A673 (cell line): ENCODE measurements at regions not wholly inside any gene's neighbourhood (a gene's known extent, or its start where the extent isn't known, plus 50 kb on each side); places are given as distances from the start of the nearest gene placed in this dataset.
"Not testable (repeated sequence)": the region's sequence is repeated elsewhere in the genome, so short reads cannot be mapped to it uniquely, and the experiment has no call there.

Source experiments
- BruUV-seq: library from RNA; stranded (reverse); fragments of 400-500 nt; replicated peaks from 2 replicates; lab custom pipeline; 2021; lab: Mats Ljungman, UMichigan
- CTCF ChIA-PET: fragments of 300-600 bp; sonication (Branson Sonifier 250); formaldehyde crosslinking; loops from one replicate; lab custom pipeline; 2022; ENCODE audit warnings: antibody characterized with exemption; lab: Charles Lee
- POLR2A ChIA-PET: fragments of 300-600 bp; sonication (Branson Sonifier 250); formaldehyde crosslinking; loops from one replicate; lab custom pipeline; 2022; ENCODE audit warnings: antibody characterized with exemption; ENCODE audit not compliant: low non-redundant PET; lab: Charles Lee
- DNase-seq: peaks from one replicate; pipeline ENCODE4 v3.0.0-alpha.2; 2015; ENCODE audit warnings: low spot score
- H3K27ac ChIP-seq: fragments of 200-600 bp; sonication (generic); 2 replicates; pipeline ENCODE4 v1.5.1; 2016; ENCODE audit warnings: mixed run types, low read depth, mild to moderate bottlenecking, mixed read lengths, antibody characterized with exemption, low read length; ENCODE audit not compliant: poor library complexity, severe bottlenecking
- H3K27me3 ChIP-seq: fragments of 200-600 bp; sonication (generic); replicated peaks from 2 replicates; pipeline ENCODE4 v1.6.1; 2017; ENCODE audit warnings: mixed run types, low read depth, mild to moderate bottlenecking, mixed read lengths, antibody characterized with exemption, low read length; ENCODE audit not compliant: insufficient read depth, poor library complexity
- H3K36me3 ChIP-seq: fragments of 200-600 bp; sonication (generic); 2 replicates; pipeline ENCODE4 v1.6.1; 2016; ENCODE audit warnings: mixed run types, mild to moderate bottlenecking, mixed read lengths, antibody characterized with exemption, low read length; ENCODE audit not compliant: insufficient read depth, poor library complexity, severe bottlenecking
- H3K4me1 ChIP-seq: fragments of 200-600 bp; sonication (generic); 2 replicates; pipeline ENCODE4 v1.6.1; 2017; ENCODE audit warnings: mixed run types, mild to moderate bottlenecking, mixed read lengths, antibody characterized with exemption, low read length; ENCODE audit not compliant: insufficient read depth, poor library complexity, severe bottlenecking
- H3K4me3 ChIP-seq: fragments of 200-600 bp; sonication (generic); 2 replicates; pipeline ENCODE4 v1.5.1; 2016; ENCODE audit warnings: low read depth, mixed run types, mild to moderate bottlenecking, mixed read lengths, low read length; ENCODE audit not compliant: poor library complexity, severe bottlenecking
- H3K9me3 ChIP-seq: fragments of 200-600 bp; sonication (generic); 2 replicates; pipeline ENCODE4 v1.6.1; 2016; ENCODE audit warnings: mixed run types, low read depth, mild to moderate bottlenecking, mixed read lengths, antibody characterized with exemption, low read length; ENCODE audit not compliant: poor library complexity, severe bottlenecking
- EZH2 ChIP-seq: fragments of 200-600 bp; sonication (generic); IDR thresholded peaks from 2 replicates; pipeline ENCODE4 v1.6.1; 2017; ENCODE audit warnings: borderline replicate concordance, low read depth, mild to moderate bottlenecking, mixed read lengths, antibody characterized with exemption, low read length; ENCODE audit not compliant: poor library complexity, severe bottlenecking
- intact Hi-C: fragments of 100-400 bp; cut with micrococcal nuclease; formaldehyde crosslinking; loops from one replicate; pipeline ENCODE4 v1.10.0; 2022; ENCODE audit not compliant: unreplicated experiment
- TF ChIP-seq, protein P1 (sequence below): fragments of 300-800, 200-600 bp; sonication (generic); conservative IDR thresholded peaks from 2 replicates; pipeline ENCODE4 v1.5.1; 2017; ENCODE audit warnings: low read depth, mild to moderate bottlenecking, antibody characterized with exemption, low read length, moderate library complexity, mixed read lengths

DNA sequence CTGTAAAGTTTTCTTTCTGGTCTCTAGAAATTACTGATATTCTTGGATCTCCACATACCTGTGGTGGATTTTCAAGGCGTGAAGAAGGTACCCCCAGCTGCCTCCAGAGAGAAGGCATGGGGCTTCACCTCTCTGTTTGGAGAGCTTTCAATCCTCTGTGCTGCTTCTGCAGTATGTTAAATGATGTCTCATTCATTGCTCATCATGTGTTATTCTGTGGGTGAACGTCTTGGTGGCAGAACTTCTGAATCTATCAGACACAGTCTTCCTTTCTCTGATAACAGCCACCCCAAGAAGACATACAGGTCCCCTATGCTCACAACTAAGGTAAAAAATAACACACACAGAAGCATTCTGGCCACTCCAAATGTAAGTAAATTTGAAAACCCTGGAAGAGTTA, 221.3 kb upstream of the TMEM260 start:
- POLR2A ChIA-PET, result no interaction called here
- Histone ChIP-seq H3K27ac (no peak overlapping the region), H3K4me1 (no peaks in the 10 kb centered on the region), H3K9me3 (no peaks in the 10 kb centered on the region), H3K36me3 (no peaks in the 10 kb centered on the region), H3K27me3 (no peaks in the 10 kb centered on the region), H3K4me3 (no peak overlapping the region)
- BruUV-seq, result no TSS peak
- CTCF ChIA-PET, result no interaction called here
- TF ChIP-seq, protein P1, sequence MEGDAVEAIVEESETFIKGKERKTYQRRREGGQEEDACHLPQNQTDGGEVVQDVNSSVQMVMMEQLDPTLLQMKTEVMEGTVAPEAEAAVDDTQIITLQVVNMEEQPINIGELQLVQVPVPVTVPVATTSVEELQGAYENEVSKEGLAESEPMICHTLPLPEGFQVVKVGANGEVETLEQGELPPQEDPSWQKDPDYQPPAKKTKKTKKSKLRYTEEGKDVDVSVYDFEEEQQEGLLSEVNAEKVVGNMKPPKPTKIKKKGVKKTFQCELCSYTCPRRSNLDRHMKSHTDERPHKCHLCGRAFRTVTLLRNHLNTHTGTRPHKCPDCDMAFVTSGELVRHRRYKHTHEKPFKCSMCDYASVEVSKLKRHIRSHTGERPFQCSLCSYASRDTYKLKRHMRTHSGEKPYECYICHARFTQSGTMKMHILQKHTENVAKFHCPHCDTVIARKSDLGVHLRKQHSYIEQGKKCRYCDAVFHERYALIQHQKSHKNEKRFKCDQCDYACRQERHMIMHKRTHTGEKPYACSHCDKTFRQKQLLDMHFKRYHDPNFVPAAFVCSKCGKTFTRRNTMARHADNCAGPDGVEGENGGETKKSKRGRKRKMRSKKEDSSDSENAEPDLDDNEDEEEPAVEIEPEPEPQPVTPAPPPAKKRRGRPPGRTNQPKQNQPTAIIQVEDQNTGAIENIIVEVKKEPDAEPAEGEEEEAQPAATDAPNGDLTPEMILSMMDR, result no peak
- TF ChIP-seq EZH2, result no peak
- intact Hi-C loops, result no loop called here
- DNase-seq, result no peak

DNA sequence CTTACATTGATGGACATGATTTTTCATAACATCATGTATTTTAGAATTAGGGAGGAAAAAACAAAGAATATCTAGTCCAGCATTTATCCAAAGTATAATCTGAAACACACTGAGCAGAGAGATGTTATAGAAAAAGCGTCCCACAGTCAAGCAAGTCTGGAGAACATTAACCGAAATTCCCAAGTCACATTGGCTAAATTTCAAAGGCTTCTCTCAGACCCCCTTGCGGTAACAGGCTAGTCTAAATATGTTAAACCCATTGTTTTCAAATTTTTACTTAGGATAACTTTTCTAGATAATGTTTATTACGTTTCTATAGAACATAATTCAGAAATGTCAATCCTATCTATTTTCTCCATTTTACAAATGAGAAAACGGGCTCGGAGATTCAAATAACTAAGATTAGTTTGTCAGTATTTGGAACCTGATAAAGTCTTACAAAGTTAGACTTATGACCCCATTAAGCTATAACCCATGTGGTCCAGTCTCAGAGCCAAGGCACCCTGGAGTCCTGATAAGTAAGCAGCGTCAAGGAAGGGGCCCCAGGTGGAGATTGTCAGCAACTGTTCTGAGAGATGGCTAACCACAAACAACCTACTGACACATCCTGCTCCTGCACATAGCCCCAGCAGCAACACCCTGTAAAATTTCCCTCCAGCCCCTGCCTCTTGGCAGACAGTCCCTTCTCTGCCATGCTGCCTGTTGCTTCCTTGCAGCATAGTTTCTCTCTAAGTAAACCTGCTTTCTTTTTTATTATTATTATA, 220.6 kb upstream of the TMEM260 start:
- intact Hi-C loops, result no loop called here
- no peak for DNase-seq
- Histone ChIP-seq H3K9me3 (no peaks in the 10 kb centered on the region), H3K4me3 (no peak overlapping the region), H3K27me3 (no peaks in the 10 kb centered on the region), H3K36me3 (no peaks in the 10 kb centered on the region), H3K27ac (no peak overlapping the region), H3K4me1 (no peaks in the 10 kb centered on the region)
- ChIA-PET CTCF (no interaction called here), POLR2A (no interaction called here)
- no TSS peak for BruUV-seq
- no peak for TF ChIP-seq EZH2
- TF ChIP-seq, protein P1, result no peak

DNA sequence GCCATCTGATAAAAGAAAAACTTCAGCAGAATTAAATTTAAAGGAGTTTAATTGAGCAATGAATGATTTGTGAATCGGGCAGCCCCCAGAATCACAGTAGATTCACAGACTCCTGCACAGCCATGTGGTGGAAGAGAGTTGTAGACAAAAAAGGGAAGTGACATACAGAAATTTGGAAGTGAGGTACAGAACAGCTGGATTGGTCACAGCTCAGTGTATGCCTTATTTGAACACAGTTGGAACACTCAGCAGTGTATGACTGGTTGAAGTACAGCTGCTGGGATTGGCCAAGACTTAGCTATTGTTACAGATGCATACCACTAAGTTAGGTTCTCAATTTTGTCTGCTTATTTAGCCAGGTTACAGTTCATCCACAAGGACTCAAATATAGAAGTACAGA, 213.9 kb upstream of the TMEM260 start:
- BruUV-seq, intact Hi-C loops, H3K9me3 ChIP-seq, POLR2A ChIA-PET, H3K4me1 ChIP-seq, H3K36me3 ChIP-seq, H3K27ac ChIP-seq, DNase-seq, CTCF ChIA-PET, H3K27me3 ChIP-seq, H3K4me3 ChIP-seq: not testable (repeated sequence)

DNA sequence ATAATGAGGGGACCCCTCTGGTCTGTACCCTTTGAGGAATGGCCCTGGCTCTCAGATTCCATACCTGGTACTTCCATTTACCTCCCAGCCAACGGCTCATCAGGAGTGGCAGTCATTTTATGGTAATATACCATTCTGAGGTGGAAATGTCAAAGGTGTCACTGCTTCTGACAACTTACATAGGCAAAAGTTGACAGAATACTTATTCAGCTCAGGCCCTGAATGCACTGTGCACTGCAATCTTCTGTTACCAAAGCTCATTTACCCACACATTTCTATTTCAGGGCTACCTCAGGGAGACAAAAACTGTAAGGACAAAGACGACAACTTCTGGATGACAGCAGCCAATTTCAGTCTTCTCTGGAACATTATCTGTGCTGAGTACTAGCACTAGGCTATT, 212.2 kb upstream of the TMEM260 start:
- no TSS peak for BruUV-seq
- CTCF ChIA-PET, result no interaction called here
- POLR2A ChIA-PET, result no interaction called here
- no peaks in the 10 kb centered on the region for H3K4me1 ChIP-seq
- H3K27ac ChIP-seq, result no peak overlapping the region
- intact Hi-C loops, result no loop called here
- DNase-seq, result no peak
- no peak for TF ChIP-seq EZH2
- TF ChIP-seq, protein P1, result no peak
- H3K9me3 ChIP-seq, result no peaks in the 10 kb centered on the region
- no peaks in the 10 kb centered on the region for H3K27me3 ChIP-seq
- H3K4me3 ChIP-seq, result no peak overlapping the region
- H3K36me3 ChIP-seq, result no peaks in the 10 kb centered on the region
